GM18858 (cell line): ENCODE measurements at regions not wholly inside any gene's neighbourhood (a gene's known extent, or its start where the extent isn't known, plus 50 kb on each side); places are given as distances from the start of the nearest gene placed in this dataset.

Source experiments
- ATAC-seq: cut with Tn5 transposase; IDR thresholded peaks from one replicate; pipeline ENCODE4 v1.9.1; 2021; ENCODE audit not compliant: unreplicated experiment

DNA sequence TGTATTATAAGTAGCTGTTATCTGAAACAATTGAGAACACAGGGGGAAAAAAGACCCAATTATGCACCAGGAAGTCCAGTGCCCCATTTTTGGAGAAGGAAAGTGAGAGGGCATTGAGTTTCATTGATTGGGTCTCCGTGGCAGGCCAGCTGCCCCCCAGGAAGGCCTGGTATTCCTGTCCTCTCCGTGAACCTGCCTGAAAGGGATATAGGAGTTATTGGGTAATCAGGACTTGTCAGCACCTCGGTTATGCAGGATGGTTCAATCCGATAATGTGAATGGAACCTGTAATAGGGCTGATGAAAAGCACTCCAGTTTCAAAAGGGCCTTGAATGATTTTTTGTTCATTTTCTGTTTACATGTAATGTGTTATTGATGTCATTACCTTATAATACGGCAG, 122.0 kb upstream of the RARB start:
- no peak for ATAC-seq

DNA sequence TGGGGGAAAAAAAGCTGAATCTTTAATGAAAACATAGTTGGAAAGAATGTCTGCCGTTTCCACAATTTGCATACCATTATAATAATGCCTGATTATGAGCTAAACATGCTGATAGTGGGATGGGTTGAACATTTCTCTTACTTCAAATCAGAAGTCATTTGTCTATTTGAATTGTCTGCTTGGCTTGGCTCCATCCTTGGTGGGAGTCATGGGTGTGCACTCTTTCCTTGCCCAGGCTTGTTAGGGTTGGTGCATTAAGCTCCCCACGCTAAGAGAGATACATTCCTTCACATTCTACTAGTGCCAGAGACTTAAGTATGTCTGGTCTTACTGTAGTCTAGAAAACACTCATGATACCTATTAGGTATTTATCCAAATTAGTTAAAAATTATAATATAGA, 121.4 kb upstream of the RARB start:
- ATAC-seq, result no peak

DNA sequence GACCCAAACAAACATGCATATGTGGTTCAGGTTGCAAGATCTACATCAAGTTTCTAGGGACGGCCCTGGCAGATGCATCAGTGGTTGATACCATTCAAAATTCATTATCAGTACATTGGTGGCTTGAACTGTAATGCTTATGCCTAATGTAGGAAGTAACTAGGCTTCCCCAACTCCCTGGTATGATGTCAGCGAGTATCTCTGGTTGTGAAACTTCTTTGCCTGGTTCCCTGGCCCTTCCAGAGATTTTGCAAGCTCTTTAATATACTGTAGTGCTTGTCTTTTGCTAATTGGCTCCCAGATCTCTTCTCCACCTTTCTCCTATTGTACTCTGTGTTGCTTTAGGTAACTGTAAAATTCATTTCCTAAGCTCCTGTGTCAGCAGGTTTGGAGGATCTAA, 114.8 kb upstream of the RARB start:
- no peak for ATAC-seq

DNA sequence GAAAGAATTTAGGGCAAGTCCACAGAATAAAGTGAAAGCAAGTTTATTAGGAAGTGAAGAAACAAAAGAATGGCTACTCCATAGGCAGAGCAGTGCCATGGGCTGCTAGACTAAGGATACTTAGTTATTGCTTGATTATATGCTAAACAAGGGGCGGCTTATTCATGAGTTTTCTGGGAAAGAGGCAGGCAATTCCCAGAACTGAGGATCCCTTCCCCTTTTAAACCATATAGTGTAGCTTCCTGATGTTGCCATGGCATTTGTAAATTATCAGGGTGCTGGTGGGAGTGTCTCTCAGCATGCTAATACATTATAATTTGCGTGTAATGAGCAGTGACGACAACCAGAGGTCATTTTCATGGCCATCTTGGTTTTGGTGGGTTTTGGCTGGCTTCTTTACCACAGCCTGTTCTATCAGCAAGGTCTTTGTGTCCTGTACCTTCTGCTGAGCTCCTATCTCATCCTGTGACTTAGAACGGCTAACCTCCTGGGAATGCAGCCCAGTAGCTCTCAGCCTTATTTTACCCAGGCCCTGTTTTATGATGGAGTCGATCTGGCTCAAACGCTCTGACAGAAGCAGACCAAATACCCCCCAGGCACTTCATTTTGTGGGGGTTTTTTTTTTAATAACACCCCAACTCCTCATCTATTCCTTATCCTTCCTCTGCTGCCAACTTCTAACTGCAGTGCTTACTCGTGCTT, 103.0 kb upstream of the RARB start:
- no peak for ATAC-seq

DNA sequence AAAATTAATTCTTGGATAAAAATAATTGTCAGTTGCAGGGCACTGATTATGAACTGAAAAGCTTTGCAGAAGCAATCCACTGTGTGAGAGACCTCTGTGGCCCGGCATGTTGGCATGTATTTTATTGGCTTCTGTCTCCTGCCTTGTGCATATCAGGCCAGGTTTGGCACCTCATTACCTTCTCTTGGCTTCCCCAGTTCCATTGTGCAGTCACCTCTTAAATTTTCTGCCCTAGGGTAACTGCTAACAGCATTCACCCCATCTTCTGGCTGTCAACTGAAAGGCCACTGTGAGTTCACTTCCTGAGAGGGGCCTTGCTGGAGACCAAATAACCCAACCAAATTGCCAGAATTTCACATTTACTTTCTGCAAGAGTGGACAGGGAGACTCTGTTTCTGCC, 92.7 kb upstream of the RARB start:
- no peak for ATAC-seq

DNA sequence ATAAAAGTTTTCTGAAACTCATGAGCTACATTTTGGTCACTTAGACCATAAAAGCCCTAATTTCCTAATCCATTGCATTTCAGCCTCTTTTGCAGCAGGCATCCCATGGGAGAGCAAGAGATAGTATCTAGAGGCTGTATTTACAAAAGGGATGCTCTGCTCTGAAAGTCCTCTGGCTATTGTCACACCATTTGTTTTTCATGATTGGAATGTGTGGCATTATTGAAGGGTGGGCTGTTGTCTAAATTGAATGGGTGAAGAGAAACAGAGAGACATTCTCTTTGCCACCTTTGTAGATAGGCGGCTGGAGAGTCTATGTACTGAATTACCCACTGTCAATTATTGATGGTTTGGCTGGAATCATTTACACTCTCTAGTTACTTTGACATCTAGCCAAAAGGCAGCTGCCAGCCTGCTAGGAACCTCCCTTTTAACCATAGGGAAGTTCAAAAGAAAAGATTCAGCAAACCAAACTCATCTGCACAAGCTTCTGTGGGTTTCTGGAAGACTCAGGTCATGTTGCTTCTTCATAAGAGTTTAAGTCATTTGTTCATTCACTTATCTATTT, 89.8 kb upstream of the RARB start:
- ATAC-seq, result no peak

DNA sequence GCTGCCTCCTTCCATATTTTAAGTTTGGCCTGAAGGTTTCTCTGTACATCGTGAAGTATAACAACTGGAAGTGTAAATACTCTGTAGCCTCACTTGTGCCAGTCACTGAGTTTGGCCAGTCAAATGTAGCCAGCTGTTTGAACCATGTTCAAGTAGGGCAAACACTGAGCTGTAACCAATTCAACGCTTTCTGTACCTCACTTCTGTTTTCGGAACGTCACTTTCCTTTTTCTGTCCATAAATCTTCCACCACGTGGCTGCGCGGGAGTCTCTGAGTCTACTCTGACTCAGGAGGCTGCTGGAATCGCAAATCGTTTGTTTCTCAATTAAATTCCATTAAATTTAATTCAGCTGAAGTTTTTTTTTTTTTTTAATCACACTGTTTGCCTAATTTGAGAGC, 88.8 kb upstream of the RARB start:
- no peak for ATAC-seq

DNA sequence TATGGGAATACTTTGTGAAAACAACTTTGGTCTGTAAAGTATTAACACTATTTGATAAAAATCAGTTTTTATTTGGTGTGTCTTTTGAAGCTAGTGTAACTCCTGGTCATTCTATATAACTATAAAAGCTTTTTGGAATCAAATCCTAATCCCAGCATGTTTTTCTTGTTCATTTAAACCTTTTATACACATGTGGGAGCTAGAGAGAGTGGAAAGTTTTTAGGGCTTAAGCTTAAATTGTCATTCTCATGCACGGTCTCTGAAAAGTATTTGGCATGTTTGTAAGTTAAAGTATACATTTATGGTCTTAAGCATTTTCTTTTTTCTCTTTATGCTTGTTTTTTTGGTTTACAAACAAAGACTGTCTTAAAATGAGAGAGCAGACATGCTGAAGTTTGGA, 83.4 kb upstream of the RARB start:
- no peak for ATAC-seq

DNA sequence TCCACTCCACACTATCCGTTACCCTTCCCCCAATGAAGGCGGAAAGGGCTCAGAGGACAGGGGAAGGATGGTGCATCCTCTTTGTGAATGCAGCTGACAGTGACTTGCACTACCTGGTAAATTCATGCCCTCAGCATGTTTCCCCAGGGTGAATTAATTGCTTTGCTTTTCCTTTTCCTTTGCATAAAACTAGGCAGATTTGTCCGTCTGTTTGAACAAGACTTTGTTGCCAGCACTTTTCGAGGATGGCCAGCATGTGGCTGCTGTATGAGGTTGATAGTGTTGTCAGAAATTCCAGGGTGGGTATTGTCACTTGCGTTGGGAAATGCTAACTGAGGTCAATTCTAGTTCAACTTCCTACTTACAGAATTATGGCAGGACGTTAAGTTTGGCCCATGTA, 79.0 kb upstream of the RARB start:
- ATAC-seq, result no peak

DNA sequence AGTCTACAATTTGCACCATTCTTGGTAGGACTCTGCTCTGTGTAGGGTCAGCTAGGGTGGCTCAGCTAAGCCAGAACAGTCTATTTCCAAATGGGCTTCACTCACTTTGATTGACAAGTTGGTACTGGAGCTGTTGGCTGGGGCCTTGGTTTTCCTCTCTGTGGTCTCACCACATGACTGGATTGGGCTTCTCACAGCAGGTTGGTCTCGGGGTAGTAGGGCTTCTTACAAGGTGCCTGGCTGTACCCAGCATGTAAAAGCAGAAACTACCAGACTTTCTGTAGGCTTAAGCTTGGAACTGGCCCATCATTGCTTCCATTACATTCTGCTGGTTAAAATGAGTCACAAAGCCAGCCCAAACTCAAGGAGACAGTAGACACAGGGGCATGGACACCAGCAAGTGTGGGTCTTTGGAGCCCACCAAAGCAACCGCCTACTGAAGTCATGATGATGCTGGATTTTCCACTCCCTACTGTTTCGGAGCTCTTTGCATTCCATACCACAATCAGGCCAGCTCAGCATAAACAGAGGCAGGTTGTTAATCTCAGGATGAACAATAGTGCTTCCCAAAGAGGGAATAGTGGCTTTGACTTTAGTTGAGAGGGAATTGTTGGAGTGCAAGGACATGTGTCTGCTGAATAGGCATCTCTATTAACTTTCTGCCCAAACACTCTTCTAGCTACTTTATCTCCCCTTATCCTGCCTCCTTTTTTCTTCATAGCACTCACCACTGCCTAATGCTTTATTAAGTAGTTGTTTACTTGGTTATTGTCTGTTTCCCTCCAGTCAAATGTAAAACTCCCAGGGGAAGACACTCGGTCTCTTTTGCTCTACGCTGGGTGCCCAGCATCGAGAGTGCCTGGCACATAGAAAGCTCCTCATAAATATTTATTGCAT, 78.0 kb upstream of the RARB start:
- no peak for ATAC-seq

DNA sequence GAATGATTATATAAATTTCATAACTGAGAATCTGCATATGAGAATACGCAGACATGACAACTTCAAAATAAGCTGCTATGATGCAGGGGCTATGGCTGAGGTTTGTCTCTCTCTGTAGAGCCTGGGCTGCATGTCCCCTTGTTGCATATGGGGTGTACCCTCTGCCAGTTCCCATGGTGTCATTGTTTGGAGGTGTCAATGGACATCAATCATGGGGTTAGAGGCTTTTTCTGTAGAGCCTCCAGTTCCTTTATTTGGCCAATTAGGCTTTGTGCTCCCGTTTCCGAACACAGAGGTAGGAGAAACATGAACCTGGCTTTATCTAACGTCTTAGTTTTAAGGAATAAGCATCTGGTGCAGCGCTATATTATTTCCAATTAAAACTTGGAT, 77.3 kb upstream of the RARB start:
- ATAC-seq, result no peak

DNA sequence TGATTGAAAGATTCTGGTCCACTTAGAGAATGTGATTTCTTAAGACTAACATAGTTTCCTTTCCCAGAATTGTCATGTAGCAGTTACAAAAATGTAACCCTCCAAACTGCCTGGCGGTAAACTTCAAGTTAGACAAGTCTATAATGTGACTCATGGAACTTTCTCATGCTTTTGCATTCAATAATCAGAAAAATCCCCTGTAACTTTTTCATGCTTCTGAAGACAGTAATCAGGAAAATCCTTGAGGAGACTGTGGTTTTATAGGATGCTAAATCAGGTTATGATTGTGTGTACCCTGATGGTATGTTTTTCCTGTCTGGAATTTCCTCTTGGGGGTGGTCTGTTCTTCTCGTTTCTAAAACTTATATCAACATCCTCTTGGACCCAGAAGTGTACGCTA, 74.0 kb upstream of the RARB start:
- ATAC-seq, result no peak

DNA sequence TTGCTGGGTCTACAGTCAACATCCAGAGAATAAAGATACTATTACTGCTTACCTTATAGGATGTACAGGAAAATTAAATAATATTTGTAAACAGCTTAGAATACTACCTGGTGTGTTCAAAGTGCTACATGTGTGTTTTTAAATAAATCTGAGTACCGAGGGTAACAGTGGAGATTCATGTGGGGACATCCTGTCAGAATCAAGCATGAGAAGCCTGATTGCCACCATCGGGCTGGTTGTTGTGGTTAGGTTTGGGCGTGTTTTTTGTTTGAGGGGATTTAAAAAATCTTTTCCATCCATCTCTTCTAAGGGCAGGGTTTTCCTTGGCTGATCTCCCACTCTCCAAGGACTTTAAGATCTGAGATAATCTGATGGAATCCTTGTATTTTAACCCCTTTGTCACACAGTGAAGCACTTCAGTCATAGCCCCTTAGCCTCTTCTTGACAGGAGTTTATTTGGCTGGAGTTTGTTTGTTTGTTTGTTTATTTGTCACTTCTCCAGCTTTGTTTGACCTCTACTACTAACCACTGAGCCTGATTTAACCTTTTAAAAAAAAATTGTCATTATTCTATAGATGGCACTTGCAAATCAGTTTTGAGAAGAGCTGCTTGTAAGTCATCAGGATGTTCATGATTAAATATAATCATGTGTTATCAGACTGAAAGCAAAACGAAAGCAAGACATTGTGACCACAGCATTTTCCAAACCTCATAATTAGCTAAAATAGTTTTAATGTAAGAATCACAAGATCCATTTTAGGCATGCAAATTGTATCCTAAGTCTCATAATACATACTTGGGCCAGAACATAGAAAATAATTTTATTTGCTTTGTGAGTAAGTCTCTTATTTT, 72.8 kb upstream of the RARB start:
- no peak for ATAC-seq

DNA sequence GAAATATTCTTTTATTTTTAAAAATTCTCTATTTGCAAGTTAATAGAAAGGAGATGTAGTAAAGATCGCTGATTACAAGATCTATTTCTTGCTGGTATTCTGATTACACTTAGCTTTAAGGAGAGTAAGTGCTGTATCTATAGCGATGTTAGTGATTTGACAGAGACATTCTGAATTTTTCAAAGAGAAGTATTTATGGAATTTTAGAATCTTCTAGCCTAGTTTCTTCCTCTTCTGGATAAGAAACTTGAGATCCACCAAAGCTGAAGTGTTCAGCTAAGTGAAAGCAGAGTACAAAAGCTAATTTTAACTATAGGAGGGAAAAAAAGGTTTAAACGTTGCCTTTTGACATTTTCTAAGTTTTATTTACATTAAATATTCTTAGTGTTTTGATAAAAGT, 72.1 kb upstream of the RARB start:
- no peak for ATAC-seq

DNA sequence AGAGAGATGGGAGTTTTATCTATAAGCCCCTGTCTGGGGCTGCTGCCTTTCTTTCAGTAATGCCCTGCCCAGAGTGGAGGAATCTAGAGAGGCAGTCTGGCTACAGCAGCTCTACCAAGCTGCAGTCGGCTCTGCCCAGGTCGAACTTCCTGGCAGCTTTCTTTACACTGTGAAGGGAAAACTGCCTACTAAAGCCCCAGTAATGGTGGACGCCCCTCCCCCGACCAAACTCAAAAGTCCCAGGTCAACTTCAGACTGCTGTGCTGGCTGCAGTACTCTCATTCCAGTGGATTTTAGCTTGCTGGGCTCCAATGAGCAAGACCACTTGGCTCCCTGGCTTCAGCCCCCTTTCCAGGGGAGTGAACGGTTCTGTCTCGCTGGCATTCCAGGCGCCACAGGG, 65.9 kb upstream of the RARB start:
- no peak for ATAC-seq

DNA sequence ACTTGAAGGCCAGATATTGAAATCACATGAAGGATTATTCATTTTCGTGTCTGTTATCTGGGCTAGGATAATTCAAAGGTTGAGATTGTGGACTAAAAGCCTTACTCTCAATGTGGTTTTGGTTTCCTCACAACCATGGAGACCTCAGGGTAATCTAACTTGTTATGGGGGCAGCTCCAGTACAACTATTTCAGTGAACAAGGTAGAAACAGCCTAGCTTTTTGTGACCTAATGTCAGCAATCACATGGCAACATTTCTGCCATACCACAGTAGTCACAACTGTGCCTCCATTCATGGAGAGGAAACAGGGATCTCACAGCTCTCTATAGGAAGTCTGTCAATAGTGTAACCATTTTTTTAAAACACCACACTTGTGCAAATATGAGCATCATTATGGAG, 62.4 kb upstream of the RARB start:
- ATAC-seq, result no peak

DNA sequence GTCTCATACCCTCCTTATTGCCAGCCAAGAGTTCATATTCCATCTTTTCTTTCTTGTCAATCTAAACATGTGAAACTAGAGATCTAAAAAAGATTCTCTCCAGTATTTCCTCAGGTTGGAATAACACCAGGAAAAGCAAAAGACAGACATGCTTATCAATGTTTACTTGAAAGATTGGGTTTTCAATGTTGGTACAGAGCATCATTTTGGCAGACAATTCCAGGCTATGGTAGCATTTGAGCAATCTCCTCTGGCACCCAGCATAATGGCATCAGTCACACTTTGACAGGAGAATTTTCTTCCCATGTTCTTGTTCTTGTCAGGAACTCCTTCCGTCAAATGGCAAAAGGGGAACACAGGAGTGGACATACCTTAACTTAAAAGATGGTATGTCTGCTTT, 61.0 kb upstream of the RARB start:
- ATAC-seq, result no peak

DNA sequence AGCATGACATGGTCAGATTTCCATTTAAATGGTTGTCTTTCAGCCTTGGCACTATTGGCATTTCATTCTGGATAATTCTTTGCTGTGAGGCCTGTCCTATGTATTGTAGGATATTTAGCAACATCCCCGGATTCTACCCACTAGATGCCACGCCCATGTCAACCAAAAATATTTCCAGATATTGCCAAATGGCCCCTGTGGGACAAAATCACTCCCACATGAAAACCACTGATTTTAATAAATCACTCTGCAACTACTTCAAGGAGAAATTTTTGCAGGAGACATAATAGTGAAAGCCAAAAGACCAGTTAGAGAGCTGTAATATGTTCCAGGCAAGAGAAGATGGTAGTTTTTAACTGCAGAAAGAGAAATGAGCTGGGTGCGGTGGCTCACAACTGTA, 55.9 kb upstream of the RARB start:
- no peak for ATAC-seq

DNA sequence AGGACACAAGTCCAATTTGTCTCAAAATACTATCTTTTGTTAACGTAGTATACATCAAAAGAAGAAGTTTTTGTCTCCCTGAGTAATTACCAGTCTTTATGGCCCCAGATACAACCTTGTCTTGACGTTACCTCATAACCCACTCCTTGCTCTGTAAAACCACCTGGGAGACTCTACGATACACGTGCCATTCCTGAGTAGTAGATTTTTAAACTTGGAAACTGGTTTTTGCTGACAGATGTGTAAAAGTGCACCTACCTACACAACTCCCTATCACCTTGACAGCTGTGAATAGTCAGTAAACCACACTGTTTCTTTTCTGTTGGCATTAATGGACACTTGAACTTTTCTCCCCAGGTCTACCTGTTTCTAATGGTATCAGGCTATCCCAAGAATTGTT, 51.7 kb upstream of the RARB start:
- ATAC-seq, result no peak

DNA sequence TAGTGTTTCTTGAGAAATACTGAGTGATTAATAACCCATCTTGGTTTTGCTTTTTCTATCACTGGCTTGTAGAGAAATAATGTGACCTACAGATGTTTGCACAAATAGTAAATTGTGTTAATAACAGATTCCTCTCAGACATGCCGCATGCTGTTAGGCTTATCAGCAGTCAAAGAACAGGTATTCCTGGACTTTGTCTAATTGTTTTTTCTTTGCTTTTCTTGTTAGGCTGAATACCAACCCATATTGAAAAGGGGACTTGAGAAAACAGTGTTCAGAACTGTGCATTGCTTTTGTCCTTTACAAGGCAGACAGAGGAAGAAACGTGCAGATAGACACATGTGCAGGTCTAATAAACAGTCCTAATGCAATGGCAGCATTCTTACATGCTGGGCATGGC, 51.0 kb upstream of the RARB start:
- no peak for ATAC-seq
